22Rv1 (cell line): ENCODE measurements at regions not wholly inside any gene's neighbourhood (a gene's known extent, or its start where the extent isn't known, plus 50 kb on each side); places are given as distances from the start of the nearest gene placed in this dataset.
"Not testable (repeated sequence)": the region's sequence is repeated elsewhere in the genome, so short reads cannot be mapped to it uniquely, and the experiment has no call there.

Experiments
- ZFX ChIP-seq: fragments of 450-650 bp; IDR thresholded peaks from 2 replicates; pipeline ENCODE4 v1.6.1; 2017; ENCODE audit warnings: antibody characterized with exemption, borderline replicate concordance
- TF ChIP-seq, protein P1 (sequence below): fragments of 450-650 bp; IDR thresholded peaks from 2 replicates; pipeline ENCODE4 v1.5.1; 2017; ENCODE audit warnings: mild to moderate bottlenecking

DNA sequence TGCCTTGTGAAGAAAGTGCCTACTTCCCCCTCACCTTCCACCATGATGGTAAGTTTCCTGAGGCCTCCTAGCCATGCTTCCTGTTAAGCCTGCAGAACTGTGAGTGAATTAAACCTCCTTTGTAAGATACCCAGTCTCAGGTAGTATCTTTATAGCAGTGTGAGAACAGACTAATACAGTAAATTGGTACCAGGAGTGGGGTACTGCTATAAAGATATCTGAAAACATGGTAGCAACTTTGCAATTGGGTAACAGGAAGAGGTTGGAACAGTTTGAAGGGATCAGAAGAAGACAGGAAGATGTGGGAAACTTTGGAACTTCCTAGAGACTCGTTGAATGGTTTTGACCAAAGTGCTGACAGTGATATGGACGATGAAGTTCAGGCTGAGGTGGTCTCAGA, 550.3 kb upstream of the ADAMTS5 start:
- TF ChIP-seq, protein P1, sequence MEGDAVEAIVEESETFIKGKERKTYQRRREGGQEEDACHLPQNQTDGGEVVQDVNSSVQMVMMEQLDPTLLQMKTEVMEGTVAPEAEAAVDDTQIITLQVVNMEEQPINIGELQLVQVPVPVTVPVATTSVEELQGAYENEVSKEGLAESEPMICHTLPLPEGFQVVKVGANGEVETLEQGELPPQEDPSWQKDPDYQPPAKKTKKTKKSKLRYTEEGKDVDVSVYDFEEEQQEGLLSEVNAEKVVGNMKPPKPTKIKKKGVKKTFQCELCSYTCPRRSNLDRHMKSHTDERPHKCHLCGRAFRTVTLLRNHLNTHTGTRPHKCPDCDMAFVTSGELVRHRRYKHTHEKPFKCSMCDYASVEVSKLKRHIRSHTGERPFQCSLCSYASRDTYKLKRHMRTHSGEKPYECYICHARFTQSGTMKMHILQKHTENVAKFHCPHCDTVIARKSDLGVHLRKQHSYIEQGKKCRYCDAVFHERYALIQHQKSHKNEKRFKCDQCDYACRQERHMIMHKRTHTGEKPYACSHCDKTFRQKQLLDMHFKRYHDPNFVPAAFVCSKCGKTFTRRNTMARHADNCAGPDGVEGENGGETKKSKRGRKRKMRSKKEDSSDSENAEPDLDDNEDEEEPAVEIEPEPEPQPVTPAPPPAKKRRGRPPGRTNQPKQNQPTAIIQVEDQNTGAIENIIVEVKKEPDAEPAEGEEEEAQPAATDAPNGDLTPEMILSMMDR = not testable (repeated sequence)
- TF ChIP-seq ZFX = not testable (repeated sequence)
